ENCODE measurements at regions not wholly inside any gene's neighbourhood (a gene's known extent, or its start where the extent isn't known, plus 50 kb on each side); places are given as distances from the start of the nearest gene placed in this dataset.

- intact Hi-C loops (cut with DNase I) = no loop called here
- 73% methylated on average over 8 of the region's 8 CpGs for WGBS
- Histone ChIP-seq H3K27ac (ENCODE audit: low read length) (no peak overlapping the region), H3K4me1 (ENCODE audit: control insufficient read depth, insufficient read depth, low read length) (no peaks in the 10 kb centered on the region), H3K9me3 (ENCODE audit: control insufficient read depth, low read length) (no peaks in the 10 kb centered on the region), H3K4me3 (ENCODE audit: low read length) (no peak overlapping the region), H3K27me3 (ENCODE audit: control insufficient read depth, insufficient read depth) (no peaks in the 10 kb centered on the region)
- ATAC-seq = no peak
- no peak for DNase-seq
Measured at GRCh38 chr14:97930166-97930565, 1133.0 kb downstream of the VRK1 start.

DNA sequence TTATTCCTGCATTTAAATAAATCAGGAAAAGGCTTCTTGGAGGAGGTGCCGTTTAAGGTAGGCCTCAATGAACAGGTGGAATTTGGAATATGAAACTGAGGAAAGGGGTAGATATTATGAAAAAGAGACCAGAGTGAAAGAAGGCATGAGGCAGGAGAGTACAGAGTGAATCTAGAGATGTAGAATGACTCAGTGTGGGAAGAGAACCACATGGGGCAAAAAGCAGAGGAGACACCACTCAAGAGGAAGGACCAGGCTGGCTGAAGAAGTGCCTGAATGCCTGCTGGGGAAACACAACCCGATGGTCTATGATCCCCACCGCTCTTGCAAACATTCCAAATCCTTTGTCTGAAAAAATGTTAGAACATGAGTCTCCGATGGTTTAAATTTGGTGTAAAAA is 1134.1 kb downstream of the VRK1 start:
- ATAC-seq (no peak), DNase-seq (no peak)
- Histone ChIP-seq H3K9me3 (ENCODE audit: control insufficient read depth, low read length) (no peaks in the 10 kb centered on the region), H3K4me3 (ENCODE audit: low read length) (no peak overlapping the region), H3K27me3 (ENCODE audit: control insufficient read depth, insufficient read depth) (no peaks in the 10 kb centered on the region), H3K27ac (ENCODE audit: low read length) (no peak overlapping the region), H3K4me1 (ENCODE audit: control insufficient read depth, insufficient read depth, low read length) (no peaks in the 10 kb centered on the region)
- intact Hi-C loops (cut with DNase I) = no loop called here
- 86% methylated on average over 4 of the region's 4 CpGs for WGBS

DNA sequence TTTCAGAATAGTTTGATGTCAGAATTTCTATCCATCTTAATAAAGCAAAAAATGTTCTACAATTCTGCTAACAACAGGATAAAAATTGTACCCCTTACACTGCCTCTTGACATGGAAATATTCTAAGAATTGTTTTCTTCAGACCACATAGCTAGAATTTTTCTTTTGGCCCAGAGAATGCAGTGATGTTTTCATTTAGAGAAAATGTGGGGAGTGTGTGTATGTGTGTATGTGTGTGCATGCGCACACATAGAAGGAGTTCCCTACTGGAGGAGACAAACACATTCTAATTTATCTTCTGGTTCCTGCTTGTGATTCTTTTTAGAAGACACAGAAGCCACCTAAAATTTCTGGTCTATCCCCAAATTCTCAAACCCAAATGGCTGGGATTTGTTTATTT is 1145.7 kb downstream of the VRK1 start:
- Histone ChIP-seq H3K9me3 (ENCODE audit: control insufficient read depth, low read length) (no peaks in the 10 kb centered on the region), H3K27me3 (ENCODE audit: control insufficient read depth, insufficient read depth) (no peaks in the 10 kb centered on the region), H3K4me3 (ENCODE audit: low read length) (no peak overlapping the region), H3K27ac (ENCODE audit: low read length) (no peak overlapping the region), H3K4me1 (ENCODE audit: control insufficient read depth, insufficient read depth, low read length) (no peaks in the 10 kb centered on the region)
- no peak for ATAC-seq
- WGBS = 92% methylated on average over 1 of the region's 1 CpG
- intact Hi-C loops (cut with DNase I) = no loop called here
- no peak for DNase-seq

- Histone ChIP-seq H3K27ac (ENCODE audit: low read length) (no peak overlapping the region), H3K4me1 (ENCODE audit: control insufficient read depth, insufficient read depth, low read length) (no peaks in the 10 kb centered on the region), H3K9me3 (ENCODE audit: control insufficient read depth, low read length) (no peaks in the 10 kb centered on the region), H3K27me3 (ENCODE audit: control insufficient read depth, insufficient read depth) (no peaks in the 10 kb centered on the region), H3K4me3 (ENCODE audit: low read length) (no peak overlapping the region)
- intact Hi-C loops (cut with DNase I) = no loop called here
- DNase-seq (no peak), ATAC-seq (no peak)
- 21% methylated on average over 1 of the region's 1 CpG for WGBS
Measured at GRCh38 chr14:97943619-97944018, 1146.4 kb downstream of the VRK1 start.

DNA sequence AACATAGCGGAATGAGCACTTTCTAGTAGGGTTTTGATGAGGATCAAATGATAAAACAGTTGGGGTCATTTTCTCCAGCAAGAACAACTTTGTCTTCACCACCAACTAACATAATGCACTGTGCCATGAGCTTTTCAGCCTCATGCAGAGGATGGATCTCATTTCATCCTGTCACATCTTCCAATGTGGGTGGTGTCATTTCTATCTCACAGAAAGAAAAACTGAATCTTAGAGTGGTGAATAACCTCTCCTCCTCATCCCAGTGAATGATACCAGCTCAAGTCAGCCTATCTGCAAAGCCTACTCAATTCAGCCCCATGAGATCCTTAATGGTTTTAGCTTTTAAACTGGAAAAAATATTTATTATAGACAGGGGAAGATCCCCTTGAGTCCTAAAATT is 1147.2 kb downstream of the VRK1 start:
- H3K27me3 ChIP-seq (ENCODE audit: control insufficient read depth, insufficient read depth) = no peaks in the 10 kb centered on the region
- no peak overlapping the region for H3K27ac ChIP-seq (ENCODE audit: low read length)
- ATAC-seq (no peak), DNase-seq (no peak)
- H3K9me3 ChIP-seq (ENCODE audit: control insufficient read depth, low read length) = no peaks in the 10 kb centered on the region
- 94% methylated on average over 1 of the region's 1 CpG for WGBS
- intact Hi-C loops (cut with DNase I) = no loop called here
- H3K4me1 ChIP-seq (ENCODE audit: control insufficient read depth, insufficient read depth, low read length) = no peaks in the 10 kb centered on the region
- H3K4me3 ChIP-seq (ENCODE audit: low read length) = no peak overlapping the region

DNA sequence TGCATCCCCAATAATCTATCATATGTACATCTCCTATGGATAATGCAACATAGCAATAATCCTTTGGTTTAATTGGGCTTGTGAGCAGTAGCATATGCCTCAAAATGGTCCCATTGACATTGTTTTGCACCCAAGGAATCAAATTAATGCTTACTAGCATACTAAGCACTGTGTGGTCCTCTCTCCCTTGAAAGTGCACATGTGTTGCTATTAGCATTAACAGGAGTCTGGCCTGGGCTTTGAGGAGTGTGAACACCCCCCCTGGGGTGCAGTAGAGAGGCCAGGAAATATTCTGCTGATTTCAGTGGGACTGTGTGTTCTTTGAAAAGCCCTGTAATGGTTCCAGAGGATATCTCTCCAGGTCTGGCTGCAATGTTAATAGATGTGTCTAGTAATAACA is 1148.4 kb downstream of the VRK1 start:
- Histone ChIP-seq H3K4me1 (ENCODE audit: control insufficient read depth, insufficient read depth, low read length) (no peaks in the 10 kb centered on the region), H3K27me3 (ENCODE audit: control insufficient read depth, insufficient read depth) (no peaks in the 10 kb centered on the region), H3K4me3 (ENCODE audit: low read length) (no peak overlapping the region), H3K27ac (ENCODE audit: low read length) (no peak overlapping the region), H3K9me3 (ENCODE audit: control insufficient read depth, low read length) (no peaks in the 10 kb centered on the region)
- no peak for DNase-seq
- no peak for ATAC-seq
- intact Hi-C loops (cut with DNase I) = no loop called here

- no peaks in the 10 kb centered on the region for H3K9me3 ChIP-seq (ENCODE audit: control insufficient read depth, low read length)
- DNase-seq (no peak), ATAC-seq (no peak)
- no peak overlapping the region for H3K4me3 ChIP-seq (ENCODE audit: low read length)
- no peaks in the 10 kb centered on the region for H3K27me3 ChIP-seq (ENCODE audit: control insufficient read depth, insufficient read depth)
- intact Hi-C loops (cut with DNase I) = no loop called here
- no peaks in the 10 kb centered on the region for H3K4me1 ChIP-seq (ENCODE audit: control insufficient read depth, insufficient read depth, low read length)
- H3K27ac ChIP-seq (ENCODE audit: low read length) = no peak overlapping the region
- WGBS = 28% methylated on average over 2 of the region's 2 CpGs
Measured at GRCh38 chr14:97946240-97946639, 1149.1 kb downstream of the VRK1 start.

DNA sequence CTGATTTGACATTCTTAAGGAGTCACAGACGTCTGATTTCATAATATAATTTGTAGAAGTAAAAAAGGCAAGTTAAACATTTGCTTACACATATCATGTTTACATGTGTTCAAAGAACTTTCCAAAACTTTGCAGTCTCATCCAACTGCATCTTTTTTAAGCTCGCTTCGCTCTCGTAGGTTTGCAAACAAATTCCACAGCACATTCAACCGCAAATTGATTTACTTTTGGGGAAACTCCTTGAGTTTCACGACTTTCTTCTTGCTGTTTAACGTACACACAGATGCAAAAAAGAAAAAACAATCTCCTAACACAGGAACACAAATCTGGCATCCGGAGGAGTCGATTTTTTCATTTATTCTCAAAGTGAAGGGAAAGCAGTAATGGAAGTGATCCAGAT is 1149.5 kb downstream of the VRK1 start:
- intact Hi-C loops (cut with DNase I) = no loop called here
- Histone ChIP-seq H3K27ac (ENCODE audit: low read length) (no peak overlapping the region), H3K4me3 (ENCODE audit: low read length) (no peak overlapping the region), H3K9me3 (ENCODE audit: control insufficient read depth, low read length) (no peaks in the 10 kb centered on the region), H3K27me3 (ENCODE audit: control insufficient read depth, insufficient read depth) (no peaks in the 10 kb centered on the region), H3K4me1 (ENCODE audit: control insufficient read depth, insufficient read depth, low read length) (no peaks in the 10 kb centered on the region)
- DNase-seq (no peak), ATAC-seq (no peak)
- 79% methylated on average over 9 of the region's 9 CpGs for WGBS

DNA sequence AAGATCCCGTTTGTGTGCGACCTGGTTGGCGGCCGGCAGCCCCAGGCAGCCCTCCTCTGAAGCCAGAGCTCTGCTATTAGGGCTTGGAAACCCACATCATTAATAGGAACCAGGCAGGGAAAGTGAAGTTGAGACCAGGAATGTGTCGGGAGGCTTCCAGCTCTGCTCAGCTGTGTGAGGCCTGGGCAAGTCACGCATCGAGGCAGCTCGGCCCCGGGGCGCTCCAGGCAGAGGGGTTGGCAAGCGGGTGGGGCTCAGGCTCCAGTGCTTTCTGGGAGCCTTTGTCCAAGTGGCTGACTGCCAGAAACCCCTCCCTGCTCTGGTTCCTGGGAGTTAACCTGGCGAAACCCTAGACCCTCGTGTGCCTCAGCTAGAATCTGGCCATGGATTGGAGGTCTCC is 1151.7 kb downstream of the VRK1 start:
- DNase-seq = peak in 1 of 3 donors; percentile 16
- H3K27me3 ChIP-seq (ENCODE audit: control insufficient read depth, insufficient read depth) = no peaks in the 10 kb centered on the region
- intact Hi-C loops (cut with DNase I) = no loop called here
- H3K27ac ChIP-seq (ENCODE audit: low read length) = no peak overlapping the region
- H3K4me3 ChIP-seq (ENCODE audit: low read length) = no peak overlapping the region
- WGBS = 83% methylated on average over 13 of the region's 13 CpGs
- no peak for ATAC-seq
- no peaks in the 10 kb centered on the region for H3K9me3 ChIP-seq (ENCODE audit: control insufficient read depth, low read length)
- H3K4me1 ChIP-seq (ENCODE audit: control insufficient read depth, insufficient read depth, low read length) = no peaks in the 10 kb centered on the region

DNA sequence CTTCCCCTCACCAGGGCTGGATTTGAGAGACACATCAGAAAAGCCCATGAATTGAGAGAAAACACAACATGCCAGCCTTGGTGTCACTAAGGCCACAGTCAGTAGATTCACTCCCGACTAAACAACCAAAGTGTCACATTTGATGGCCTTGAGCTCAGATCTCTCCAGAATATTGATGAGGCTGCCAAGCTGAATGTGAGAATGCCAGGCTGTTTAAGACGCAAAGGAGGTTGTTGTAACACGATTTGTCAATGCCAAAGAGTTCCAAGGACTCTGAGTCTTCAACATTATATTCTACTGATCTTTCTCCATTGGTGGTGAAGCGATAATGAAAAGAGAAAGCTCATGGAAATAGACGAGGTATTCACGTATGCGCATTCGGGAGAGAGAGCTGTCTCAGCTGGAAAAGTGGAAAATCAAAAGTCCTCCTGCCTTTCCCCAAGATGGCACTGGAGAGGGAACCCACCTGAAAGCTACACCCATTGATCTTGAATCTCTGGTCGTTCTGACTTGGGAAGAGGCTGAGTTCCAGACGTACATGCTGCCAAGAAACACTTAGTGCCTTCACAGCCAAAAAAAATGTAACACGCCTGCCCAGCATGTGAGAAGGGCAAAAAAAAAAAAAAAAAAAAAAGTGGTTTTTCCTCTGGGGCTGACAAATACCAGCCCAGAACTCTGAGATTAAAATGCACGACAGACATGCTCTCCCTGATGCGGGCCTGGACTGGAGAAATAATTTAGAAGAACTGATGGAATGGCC is 1159.6 kb downstream of the VRK1 start:
- intact Hi-C loops (cut with DNase I) = no loop called here
- DNase-seq (no peak), ATAC-seq (peak in 1 of 2 donors; percentile 51)
- Histone ChIP-seq H3K27ac (ENCODE audit: low read length) (no peak overlapping the region), H3K27me3 (ENCODE audit: control insufficient read depth, insufficient read depth) (no peaks in the 10 kb centered on the region), H3K4me1 (ENCODE audit: control insufficient read depth, insufficient read depth, low read length) (no peaks in the 10 kb centered on the region), H3K4me3 (ENCODE audit: low read length) (no peak overlapping the region), H3K9me3 (ENCODE audit: control insufficient read depth, low read length) (no peaks in the 10 kb centered on the region)
- WGBS = 62% methylated on average over 13 of the region's 13 CpGs

- intact Hi-C loops (cut with DNase I) = no loop called here
- 69% methylated on average over 4 of the region's 4 CpGs for WGBS
- DNase-seq = no peak
- no peak overlapping the region for H3K27ac ChIP-seq (ENCODE audit: low read length)
- no peaks in the 10 kb centered on the region for H3K27me3 ChIP-seq (ENCODE audit: control insufficient read depth, insufficient read depth)
- H3K4me3 ChIP-seq (ENCODE audit: low read length) = no peak overlapping the region
- no peak for ATAC-seq
- no peaks in the 10 kb centered on the region for H3K4me1 ChIP-seq (ENCODE audit: control insufficient read depth, insufficient read depth, low read length)
- no peaks in the 10 kb centered on the region for H3K9me3 ChIP-seq (ENCODE audit: control insufficient read depth, low read length)
Measured at GRCh38 chr14:97959251-97959650, 1162.1 kb downstream of the VRK1 start.

GRCh38 chr14:97960436-97960835 is 1163.3 kb downstream of the VRK1 start:
- ATAC-seq = no peak
- Histone ChIP-seq H3K27me3 (ENCODE audit: control insufficient read depth, insufficient read depth) (no peaks in the 10 kb centered on the region), H3K4me1 (ENCODE audit: control insufficient read depth, insufficient read depth, low read length) (no peaks in the 10 kb centered on the region), H3K27ac (ENCODE audit: low read length) (no peak overlapping the region), H3K4me3 (ENCODE audit: low read length) (no peak overlapping the region), H3K9me3 (ENCODE audit: control insufficient read depth, low read length) (no peaks in the 10 kb centered on the region)
- 79% methylated on average over 4 of the region's 4 CpGs for WGBS
- no peak for DNase-seq
- intact Hi-C loops (cut with DNase I) = no loop called here
